HG03060 (cell line): ENCODE measurements at regions not wholly inside any gene's neighbourhood (a gene's known extent, or its start where the extent isn't known, plus 50 kb on each side); places are given as distances from the start of the nearest gene placed in this dataset.
"Not testable (repeated sequence)": the region's sequence is repeated elsewhere in the genome, so short reads cannot be mapped to it uniquely, and the experiment has no call there.

Source experiments
- ATAC-seq: cut with Tn5 transposase; IDR thresholded peaks from one replicate; pipeline ENCODE4 v1.9.1; 2021; ENCODE audit warnings: low read depth, moderate number of reproducible peaks; ENCODE audit not compliant: unreplicated experiment

DNA sequence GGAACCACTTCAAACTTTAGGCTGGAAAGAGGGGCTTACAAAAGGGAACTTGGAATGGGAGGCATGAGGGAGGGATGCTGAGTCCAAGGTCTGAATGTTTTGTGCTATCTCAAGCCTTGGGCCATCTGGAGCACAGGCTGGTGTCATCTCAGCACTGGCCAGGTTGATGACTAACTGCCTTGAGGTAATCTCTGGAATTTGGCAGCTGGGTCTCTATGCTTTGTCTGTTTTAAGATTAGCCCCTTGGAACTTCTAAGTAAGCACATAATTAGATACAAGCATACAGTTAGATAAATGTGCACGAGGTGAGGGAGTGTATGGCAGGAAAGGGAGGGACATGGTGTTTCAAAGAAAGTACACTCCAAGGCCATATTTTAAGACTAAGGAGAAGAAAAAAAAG lies 252.4 kb upstream of the CCDC54 start:
- ATAC-seq: no peak

DNA sequence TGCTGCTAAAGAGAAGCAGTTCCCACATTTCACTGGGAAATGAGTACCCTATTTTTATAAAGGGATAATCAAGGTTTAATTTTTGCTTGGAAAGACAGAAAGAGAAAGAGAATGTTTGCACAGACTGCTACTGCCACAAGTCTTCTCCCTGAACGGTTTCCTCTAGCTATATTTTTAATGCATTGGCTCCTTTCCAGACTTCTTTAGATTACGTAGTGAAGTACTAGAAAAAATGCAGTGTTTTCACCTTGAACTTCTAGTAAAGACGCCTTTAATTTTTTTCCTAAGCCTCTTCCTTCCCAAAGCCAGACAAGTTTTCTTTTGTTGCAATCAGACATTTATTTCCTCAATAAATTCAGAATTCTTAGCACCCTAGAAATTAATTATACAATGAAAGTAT lies 248.3 kb upstream of the CCDC54 start:
- ATAC-seq: no peak

DNA sequence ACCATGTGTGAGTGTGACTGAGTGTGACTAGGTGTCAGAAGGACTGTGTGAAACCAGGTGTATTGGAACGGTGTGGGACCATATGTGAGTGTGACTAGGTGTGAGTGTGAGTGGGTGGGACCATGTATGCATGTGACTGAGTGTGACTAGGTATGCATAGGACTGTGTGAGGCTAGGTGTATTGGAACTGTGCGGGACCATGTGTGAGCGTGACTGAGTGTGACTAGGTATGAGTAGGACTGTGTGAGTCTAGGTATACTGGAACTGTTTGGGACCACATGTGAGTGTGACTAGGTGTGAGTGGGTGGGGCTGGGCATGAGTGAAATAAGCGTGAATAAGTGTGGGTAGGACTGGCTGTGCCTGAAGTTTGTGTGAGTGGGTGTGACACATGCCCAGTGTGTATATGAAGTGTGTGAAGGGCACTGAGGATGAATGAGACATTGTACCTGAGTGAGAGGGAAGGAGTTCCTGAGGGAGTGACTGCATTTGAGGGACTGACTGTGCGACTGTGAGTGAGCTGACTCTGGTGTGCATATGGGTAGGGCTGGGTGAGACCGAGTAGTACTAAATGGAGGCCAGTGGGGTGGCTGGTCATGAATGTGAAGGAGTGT lies 247.0 kb upstream of the CCDC54 start:
- ATAC-seq: no peak

DNA sequence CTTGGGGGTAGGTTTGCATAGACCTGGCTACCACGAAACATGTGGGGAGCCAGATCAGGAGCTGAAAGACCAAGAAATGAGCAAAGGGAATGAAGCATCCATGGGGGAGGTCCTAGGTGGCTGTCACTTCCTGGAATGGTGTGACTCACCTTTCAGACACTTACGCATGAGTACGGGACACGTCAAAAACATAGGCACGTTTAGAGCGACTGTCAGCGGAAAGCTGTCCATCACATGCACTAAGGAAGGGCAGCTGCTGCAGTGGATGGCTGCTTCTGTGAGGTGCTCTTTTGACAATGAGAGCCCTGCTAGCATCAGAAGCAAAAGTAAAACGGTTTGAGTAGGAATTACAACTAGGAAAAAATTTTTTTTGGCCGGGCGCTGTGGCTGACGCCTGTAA lies 244.6 kb upstream of the CCDC54 start:
- no peak for ATAC-seq

DNA sequence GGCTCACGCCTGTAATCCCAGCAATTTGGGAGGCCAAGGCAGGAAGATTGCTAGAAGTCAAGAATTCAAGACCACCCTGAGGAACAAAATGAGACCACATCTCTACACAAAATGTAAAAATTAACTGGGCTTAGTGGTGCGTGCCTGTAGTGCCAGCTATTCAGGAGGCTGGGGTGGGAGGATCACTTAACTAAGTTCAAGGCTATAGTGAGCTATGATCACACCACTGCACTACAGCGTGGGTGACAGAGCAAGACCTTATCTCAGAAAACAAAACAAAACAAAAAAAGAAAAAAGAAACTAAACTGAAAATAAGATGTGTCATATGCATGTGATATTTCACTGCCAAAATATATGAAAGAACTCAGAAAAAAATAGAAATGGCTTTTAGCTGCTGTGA lies 243.3 kb upstream of the CCDC54 start:
- ATAC-seq: no peak

DNA sequence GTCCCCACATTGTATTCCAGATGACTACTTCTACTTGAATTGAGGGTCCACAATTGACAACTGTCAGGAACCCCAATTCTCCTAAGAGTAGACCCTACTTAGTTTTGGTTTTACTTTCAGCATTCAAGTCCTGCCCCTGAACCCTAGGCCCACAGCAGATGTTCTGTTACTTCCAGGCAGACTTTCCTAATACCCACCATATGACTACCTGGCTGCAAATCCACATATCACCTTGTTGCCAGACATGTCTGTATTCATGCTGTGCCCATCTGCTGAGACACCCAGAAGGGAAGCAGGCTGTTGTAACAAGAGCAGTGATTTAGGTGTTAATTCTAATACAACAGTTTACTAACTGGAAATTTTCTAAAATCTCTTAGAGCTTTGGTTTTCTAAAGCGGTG lies 235.1 kb upstream of the CCDC54 start:
- no peak for ATAC-seq

DNA sequence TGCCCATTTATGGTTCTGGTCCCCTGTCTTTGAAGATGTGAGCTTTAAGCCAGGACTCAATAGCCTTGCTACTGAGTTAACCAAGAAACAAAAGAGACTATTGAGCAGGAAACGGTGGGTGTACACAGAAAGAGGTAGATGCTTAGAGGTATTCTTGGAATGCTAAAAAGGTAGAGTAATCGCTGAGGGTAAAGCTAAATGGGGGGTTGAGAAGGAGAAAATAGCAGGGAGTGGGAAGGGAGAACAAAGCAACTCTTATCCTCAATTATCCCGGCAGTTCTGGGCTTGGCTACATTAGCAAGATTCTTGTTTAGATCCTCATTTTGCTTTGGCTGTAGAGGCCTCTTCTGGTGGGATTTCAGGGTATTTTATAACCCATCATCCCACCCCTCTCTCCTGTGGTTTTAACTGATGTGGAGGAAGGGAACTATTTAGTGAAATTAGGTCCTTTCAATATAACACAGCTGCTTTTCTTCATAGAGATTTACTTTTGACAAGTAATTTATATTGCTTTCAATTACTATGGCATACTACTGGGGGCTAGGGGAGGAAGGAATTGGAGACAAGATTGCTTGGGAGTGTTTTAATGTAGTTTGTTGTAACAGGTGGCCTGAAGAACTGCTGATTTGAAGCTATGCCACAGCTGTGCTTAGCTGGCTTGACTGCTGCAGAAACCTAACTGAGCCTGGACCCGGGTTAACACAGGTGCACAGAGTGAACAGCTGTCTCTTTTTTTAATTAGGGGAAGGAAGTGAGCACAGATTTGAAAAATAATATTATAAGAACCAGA lies 234.3 kb upstream of the CCDC54 start:
- no peak for ATAC-seq

DNA sequence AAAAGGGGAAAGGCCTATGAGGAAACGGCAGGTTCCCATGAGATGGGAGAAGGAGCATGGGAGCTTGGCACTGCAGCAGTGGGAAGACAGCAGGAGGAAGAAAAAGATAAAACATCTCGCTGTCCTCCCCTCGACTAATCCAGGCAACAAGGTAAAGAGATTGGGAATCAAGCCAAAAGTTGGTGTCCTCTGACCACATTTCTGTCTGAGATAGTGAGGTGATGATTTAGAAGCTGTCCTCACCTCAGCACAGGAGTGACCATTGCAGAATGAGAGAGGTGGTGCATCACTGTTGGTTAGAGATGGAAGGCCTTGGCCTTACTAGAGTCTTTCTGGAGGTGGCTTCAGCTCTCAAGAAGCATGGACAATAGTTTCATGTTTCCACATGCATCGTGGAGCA lies 226.6 kb upstream of the CCDC54 start:
- no peak for ATAC-seq

DNA sequence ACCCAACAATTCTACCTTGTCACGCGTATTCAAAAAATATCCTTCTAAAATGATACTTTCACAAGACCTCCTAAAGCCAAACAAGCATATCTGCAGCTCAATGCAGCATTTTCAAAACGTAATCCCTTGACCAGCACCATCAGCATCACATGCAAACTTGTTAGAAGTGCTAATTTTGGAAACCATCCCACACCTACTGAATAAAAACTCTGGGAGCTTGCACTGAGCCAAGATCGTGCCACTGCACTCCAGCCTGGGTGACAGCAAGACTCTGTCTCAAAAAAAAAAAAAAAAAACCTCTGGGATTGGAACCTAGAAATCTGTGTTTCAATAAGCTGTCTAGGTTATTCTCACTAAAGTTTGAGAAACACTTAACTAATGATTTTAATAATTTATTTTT lies 223.3 kb upstream of the CCDC54 start:
- no peak for ATAC-seq

DNA sequence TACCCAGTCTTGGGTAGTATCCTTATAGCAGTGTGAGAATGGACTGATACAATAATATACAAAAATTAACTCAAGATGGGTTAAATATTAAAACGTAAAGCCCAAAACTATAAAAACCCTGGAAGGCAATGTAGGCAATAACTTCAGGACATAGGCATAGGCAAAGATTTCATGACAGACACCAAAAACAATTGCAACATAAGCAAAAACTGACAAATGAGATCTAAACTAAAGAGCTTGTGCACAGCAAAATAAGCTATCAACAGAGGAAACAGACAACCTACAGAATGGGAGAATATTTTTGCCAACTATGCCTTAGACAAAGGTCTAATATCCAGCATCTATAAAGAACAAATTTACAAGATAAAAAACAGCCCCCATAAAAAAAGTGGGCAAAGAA lies 204.8 kb upstream of the CCDC54 start:
- ATAC-seq: no peak

DNA sequence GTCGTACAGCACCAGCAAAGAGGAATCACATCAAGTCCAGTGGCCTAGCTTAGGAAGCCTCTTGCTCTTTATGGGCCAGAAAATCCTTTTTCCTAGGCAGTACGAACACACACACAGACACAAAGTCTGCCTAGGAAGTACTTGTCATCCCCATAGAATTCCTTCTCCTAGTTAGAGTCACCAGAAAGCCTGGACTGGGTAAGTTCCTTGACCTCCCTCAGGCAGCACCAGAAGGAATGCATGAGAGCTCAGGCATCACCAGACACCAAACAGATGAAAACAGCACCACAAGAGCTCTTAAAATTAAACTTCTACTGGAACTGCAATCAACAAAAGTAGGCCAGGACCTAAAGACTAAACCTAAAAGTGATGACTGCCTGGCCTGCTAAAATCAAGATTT lies 192.9 kb upstream of the CCDC54 start:
- ATAC-seq: no peak

DNA sequence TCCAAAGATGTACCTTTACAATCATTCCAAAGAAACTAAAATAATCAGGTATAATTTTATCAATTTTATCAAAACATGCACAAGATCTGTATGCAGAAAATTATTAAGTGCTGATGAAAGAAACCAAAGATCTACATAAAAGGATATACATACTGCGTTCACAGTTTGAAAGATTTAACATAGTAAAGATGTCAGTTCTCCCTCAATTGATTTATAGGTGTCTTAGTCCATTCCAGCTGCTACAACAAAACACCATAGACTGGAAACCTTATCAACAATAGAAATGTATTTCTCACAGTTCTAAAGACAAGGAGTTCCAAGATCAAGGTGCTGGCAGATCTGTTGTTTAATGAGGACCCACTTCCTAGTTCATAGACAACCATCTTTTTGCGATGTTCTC lies 189.0 kb upstream of the CCDC54 start:
- no peak for ATAC-seq

DNA sequence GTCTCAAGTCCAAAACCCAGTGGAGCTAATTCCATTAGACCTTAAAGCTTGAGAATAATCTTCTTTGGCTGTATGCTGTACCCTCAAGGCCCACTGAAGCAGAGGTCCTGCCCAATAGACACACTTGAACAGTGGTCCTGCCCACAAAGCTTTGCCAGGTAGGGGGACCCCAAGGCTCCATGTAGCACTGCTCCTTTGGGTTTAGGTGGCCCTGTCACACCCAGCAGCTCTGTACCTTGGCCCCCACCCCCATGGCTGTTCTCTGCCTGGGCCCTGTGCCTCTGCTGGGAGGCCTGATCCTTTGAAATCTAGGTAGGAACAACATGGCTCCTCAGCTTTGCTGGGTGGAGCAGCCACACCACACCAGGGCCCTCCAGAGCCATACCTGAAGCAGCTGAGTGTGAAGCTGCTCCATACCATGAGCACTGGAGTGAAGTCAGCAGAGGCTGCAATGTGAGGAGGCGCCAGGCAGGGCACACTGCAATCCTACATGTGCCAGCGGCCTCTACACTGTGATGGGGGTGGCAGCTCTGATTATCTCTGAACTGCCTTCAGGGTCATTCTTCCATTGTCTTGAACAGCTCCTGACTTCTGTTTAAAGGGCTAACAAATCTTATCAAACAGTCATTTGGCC lies 188.0 kb upstream of the CCDC54 start:
- no peak for ATAC-seq

DNA sequence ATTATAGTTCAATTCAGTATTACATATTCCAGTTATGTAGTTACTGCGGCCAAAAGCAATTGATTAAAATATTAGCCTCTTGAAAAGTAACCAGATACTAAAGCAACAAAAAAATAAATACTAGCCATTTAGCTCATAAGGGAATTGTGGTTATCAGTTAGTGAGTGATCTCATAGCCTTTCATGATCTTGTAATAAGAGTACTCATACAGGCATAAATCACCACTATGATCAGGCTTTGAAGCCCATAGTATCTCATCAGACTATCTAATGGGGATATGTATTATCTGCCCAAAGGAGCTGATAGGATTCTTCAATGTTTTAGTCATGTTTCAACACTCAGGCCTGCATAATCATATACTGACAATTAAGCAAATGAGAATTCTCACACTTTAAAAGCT lies 184.1 kb upstream of the CCDC54 start:
- no peak for ATAC-seq

DNA sequence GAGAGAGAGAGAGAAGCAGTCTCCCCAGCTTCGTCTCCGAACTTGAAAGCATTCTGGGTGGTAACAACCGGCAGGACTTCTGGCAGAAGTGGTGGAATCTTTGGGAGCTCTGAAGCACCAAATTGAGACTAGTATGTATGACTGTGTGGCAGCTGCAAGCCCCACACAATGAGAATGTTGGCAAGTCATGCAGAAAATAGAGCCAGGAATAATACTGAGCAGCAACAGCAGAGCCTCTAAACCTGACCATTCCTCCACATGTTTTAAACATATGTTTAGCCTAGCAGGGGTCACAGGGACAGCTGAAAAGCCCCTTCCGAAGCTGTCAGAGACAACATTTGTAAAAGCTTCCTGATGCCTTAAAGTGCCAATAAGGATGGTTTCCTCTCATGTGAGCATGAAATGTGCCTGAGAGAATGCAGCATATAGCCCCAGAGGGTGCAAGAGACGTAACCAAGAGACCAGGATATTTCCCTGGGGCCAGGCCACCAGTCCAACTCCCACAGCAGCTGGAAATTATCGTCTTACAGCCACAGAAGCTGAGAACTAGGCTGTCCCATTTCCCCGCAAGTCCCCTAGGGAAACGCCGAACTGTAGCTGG lies 178.6 kb upstream of the CCDC54 start:
- no peak for ATAC-seq

DNA sequence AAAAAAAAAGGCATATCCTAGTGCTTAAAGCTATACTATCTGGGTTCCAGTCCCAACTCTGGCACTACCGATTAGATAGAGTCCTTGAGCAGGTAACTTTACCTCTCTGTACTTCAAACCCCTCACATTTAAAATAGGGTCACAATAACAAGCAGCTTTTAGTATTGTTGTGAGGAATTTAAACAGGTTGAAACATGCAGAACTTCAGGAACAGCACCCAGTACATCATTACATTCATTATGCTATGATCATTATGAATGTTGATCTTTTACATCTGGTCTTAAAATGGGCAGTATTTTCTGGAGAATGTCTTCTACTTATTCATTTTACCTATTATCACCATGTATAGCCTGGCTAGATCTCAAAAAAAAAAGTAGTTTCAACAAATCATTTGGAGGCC lies 176.1 kb upstream of the CCDC54 start:
- ATAC-seq: no peak

DNA sequence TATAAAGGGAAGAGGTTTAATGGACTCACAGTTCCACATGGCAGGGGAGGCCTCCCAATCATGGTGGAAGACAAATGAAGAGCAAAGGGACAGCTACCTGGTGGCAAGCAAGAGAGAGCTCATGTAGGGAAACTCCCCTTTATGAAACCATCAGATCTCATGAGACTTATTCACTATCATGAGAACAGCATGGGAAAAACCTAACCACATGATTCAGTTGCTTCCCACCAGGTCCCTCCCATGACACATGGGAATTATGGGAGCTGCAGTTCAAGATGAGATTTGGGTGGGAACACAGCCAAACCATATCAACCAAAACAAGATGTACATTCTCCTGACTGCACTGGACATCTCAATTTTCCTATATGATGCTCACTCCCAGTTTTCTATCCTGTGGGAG lies 174.4 kb upstream of the CCDC54 start:
- not testable (repeated sequence) for ATAC-seq

DNA sequence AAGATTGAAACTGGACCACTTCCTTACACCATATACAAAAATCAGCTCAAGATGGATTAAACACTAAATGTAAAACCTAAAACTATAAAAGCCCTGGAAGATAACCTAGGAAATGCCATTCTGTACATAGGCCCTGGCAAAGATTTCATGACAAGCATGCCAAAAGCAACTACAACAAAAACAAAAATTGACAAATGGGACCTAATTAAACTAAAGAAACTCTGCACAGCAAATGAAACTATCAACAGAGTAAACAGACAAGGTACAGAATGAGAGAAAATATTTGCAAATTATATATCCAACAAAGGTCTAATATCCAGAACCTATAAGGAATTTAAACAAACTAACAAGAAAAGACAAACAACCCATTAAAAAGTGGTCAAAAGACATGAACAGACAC lies 173.1 kb upstream of the CCDC54 start:
- no peak for ATAC-seq

DNA sequence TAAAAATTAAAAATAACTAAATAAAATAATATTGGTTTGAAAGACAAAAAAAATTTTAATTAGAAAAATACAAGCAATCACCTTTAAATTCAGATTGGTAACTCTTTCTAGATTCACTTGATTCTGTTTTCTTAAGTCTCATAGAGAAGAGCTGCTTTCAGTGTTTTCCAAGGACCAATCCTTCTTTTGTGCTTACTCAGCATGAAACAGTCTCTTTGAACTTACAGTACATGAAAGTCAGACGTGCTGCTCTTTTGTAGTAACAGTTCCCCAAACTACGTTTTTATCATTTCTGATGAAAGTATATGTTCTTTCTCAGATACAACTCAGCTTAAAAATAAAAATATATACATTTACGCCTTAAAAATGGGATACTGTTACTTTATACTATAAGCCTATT lies 171.9 kb upstream of the CCDC54 start:
- ATAC-seq: no peak

DNA sequence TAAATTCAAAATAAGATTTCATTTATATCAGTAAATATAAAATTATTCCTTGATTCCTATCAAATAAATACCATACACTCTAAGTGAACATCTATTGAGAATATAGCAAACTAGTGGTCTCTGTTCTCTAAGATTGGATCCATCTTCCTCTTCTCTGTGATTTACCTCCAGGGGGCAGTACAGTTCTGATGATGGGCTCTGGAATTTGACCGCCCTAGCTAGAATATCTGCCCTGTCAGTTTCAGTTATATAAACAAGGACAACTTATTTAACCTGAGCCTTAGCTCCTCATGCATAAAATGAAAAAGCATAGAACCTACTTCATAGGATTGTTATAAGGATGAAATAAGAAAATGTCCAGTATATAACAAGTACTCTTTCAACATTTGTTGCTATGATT lies 171.1 kb upstream of the CCDC54 start:
- no peak for ATAC-seq

DNA sequence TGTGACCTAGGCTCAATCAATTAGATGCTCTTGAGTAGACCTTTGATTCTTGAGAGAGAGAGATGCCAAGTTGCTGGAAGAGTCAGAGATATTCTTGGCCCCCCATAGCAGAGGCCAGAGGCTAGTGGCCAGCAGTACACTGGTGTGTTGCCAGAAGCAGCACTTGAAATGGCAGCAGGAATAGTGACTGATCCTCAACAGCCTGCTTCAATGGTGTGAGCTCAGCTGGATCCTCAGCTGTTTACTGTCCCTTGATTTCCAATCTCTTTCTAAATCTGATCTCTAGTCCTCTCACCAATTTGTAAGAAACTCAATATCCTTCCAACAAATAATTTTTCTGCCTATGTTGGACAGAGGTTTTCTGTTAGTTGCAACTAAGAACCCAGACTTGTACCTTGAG lies 170.3 kb upstream of the CCDC54 start:
- no peak for ATAC-seq

DNA sequence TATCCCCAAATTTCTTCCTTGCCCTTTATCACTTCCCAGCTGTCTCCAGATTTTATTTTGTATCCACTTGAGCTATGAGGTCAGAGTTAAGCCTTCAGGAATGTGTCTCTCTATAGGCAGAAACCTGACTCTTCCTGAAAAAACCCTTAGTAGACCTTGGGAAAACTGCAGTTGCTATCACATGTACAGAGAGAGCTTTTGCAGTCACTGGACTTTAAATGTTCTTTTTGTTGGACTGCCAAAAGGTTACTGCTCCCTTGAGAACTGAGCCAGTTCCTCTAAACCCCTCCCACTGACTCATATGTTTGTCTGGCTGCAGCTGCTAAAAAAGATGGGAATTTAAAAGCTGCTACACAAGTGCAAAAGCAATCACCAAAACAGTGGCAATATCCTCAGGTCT lies 169.1 kb upstream of the CCDC54 start:
- ATAC-seq: no peak
